Epithelial cell of proximal tubule (primary cell): ENCODE measurements at regions not wholly inside any gene's neighbourhood (a gene's known extent, or its start where the extent isn't known, plus 50 kb on each side); places are given as distances from the start of the nearest gene placed in this dataset.
"Not testable (repeated sequence)": the region's sequence is repeated elsewhere in the genome, so short reads cannot be mapped to it uniquely, and the experiment has no call there.

Source experiments
- DNase-seq: peaks from one replicate; pipeline ENCODE4 v3.0.0-alpha.2; 2011; ENCODE audit warnings: low read depth
- H3K4me3 ChIP-seq: 2 replicates; pipeline ENCODE4 v1.5.1; 2011; ENCODE audit warnings: low read depth, mild to moderate bottlenecking, low read length
- CTCF ChIP-seq: conservative IDR thresholded peaks from 2 replicates; pipeline ENCODE4 v1.5.1; 2012; ENCODE audit warnings: low read depth, mild to moderate bottlenecking, low read length

- no peak for TF ChIP-seq CTCF
- DNase-seq = peak; percentile 16
These were observed 747.7 kb downstream of the PCDH17 start for GRCh38 chr13:58379221-58379620.

GRCh38 chr13:58385336-58385735, 753.8 kb downstream of the PCDH17 start:
- H3K4me3 ChIP-seq, DNase-seq: not testable (repeated sequence)

More at GRCh38 chr13:58379221-58379620, 747.7 kb downstream of the PCDH17 start:
- no peak overlapping the region for H3K4me3 ChIP-seq

DNA sequence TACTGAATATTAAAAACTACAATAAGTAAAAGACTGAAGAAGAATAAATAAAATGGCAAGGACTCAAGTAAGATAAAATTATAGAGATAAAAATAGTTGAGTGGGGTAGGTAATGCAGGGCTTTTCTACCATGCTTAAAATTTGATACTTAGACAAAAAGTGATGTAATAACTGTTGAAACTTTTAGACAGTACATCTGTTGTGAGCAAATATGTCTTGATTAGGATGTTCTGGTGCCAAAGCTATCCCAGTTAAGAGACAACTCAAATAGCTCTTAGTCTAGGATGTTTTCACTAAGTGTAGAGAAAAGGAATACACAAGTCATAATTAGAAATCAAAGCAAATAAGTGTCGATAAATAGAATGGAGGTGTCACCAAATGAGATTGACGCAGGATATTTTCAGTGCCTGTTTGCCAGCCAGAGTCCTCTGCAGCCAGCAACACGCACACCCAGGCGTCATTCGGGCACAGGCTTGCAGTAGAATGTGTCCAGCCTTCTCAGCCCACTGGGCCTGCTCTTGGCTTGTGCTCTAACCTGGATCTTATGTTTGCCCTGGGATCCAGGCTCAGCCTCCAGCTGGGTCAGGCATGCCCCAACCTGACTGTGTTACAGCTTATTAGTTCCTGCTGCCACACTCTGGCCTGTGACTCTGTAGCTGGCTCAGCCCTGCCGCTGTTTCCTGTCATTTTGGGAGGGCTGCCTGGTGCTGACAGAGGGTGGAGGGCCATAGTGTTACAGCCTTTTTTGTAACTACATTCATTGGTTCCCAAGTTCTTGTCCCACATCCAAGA, 766.2 kb downstream of the PCDH17 start:
- no peak for TF ChIP-seq CTCF
- DNase-seq = no peak
- no peak overlapping the region for H3K4me3 ChIP-seq

DNA sequence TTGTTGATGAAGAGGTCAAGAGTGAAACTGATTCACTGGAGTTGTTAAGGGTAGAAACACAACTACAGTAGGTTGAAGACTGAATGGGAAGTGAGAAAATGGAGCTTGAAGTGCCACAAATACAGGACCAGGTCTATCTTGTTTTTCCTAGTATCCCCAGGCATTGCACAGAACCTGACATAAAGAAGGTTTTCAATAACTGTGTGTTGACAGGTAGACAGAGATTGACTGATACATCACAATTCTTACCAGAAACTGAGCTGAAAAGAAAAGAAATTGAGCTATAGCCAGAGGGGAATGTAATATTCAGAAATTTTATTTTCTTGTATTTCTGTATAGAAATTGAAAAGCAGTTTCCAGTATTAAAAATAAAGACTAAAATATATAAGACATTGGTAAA, 767.7 kb downstream of the PCDH17 start:
- H3K4me3 ChIP-seq = no peak overlapping the region
- TF ChIP-seq CTCF = no peak
- DNase-seq = no peak

DNA sequence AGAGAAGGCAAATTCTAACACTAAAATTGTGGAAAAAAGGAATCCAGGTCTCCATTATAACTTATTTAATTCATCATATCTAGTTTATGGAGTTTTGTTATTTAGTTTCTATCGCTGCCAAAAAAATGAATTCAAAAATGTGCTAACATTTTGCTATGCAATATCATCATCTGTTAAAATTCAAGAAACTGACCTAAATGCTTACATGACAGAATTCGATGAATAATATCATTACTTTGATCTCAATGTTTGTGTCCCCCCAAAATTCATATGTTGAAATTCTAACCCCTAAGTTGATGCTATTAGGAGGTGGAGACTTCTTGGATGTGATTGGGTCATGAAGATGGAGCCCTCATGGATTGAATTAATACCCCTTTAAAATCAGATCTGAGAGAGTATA, 775.0 kb downstream of the PCDH17 start:
- no peak for TF ChIP-seq CTCF
- H3K4me3 ChIP-seq = no peak overlapping the region
- DNase-seq = no peak

GRCh38 chr13:58429917-58430316, 798.4 kb downstream of the PCDH17 start:
- H3K4me3 ChIP-seq = no peak overlapping the region
- TF ChIP-seq CTCF = no peak
- DNase-seq = no peak

- TF ChIP-seq CTCF = no peak
- H3K4me3 ChIP-seq = no peak overlapping the region
- DNase-seq = no peak
These were observed 803.4 kb downstream of the PCDH17 start for GRCh38 chr13:58434943-58435342.
